Fibroblast of lung (primary cell): ENCODE measurements at regions not wholly inside any gene's neighbourhood (a gene's known extent, or its start where the extent isn't known, plus 50 kb on each side); places are given as distances from the start of the nearest gene placed in this dataset.

ENCODE experiments used
- EZH2 ChIP-seq: IDR thresholded peaks from 2 replicates; pipeline ENCODE4 v1.5.1; 2012; ENCODE audit warnings: low read length, control low read depth, mild to moderate bottlenecking; ENCODE audit errors: missing control alignments
- TF ChIP-seq, protein P1 (sequence below), 2 donors: IDR thresholded peaks in 1 of 2; conservative IDR thresholded peaks in 1 of 2; 1 replicate in 1 of 2; 2 replicates in 1 of 2; pipeline ENCODE4 v1.5.1; 2011 to 2012; ENCODE audit warnings: low read length in 2 of 2, control low read depth in 1 of 2, inconsistent platforms in 1 of 2, low read depth in 1 of 2, mild to moderate bottlenecking in 1 of 2

DNA sequence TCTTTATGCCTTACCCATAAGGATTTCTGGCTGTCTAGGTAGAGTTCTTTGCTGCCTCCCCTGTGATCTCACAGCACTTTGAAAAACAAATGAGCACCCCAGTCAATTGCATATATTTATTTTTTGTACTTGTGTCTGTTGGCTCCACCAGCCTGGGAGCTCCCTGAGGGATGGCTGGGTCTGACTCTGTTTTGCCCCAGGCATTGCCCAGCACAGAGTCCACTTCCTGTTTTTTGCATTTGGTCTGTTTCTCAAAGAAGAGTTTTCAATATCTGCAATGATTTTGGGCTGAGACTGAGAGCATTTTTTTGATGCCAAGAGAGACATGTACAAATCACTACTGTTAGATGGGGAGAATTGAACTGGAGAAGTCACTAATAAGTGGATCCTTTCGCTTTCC lies 125.0 kb downstream of the FOXD2 start:
- TF ChIP-seq, protein P1, sequence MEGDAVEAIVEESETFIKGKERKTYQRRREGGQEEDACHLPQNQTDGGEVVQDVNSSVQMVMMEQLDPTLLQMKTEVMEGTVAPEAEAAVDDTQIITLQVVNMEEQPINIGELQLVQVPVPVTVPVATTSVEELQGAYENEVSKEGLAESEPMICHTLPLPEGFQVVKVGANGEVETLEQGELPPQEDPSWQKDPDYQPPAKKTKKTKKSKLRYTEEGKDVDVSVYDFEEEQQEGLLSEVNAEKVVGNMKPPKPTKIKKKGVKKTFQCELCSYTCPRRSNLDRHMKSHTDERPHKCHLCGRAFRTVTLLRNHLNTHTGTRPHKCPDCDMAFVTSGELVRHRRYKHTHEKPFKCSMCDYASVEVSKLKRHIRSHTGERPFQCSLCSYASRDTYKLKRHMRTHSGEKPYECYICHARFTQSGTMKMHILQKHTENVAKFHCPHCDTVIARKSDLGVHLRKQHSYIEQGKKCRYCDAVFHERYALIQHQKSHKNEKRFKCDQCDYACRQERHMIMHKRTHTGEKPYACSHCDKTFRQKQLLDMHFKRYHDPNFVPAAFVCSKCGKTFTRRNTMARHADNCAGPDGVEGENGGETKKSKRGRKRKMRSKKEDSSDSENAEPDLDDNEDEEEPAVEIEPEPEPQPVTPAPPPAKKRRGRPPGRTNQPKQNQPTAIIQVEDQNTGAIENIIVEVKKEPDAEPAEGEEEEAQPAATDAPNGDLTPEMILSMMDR (conservative IDR thresholded peaks at IDR 0.05 in 1 of 2, IDR thresholded peaks at IDR 0.05 in 1 of 2; ENCODE audit: low read depth in 1 of 2, low read length in 2 of 2) = no peak
- no peak for TF ChIP-seq EZH2
